GM18868 (cell line): ENCODE measurements at regions not wholly inside any gene's neighbourhood (a gene's known extent, or its start where the extent isn't known, plus 50 kb on each side); places are given as distances from the start of the nearest gene placed in this dataset.

Experiments
- ATAC-seq: cut with Tn5 transposase; IDR thresholded peaks from one replicate; pipeline ENCODE4 v1.9.1; 2021; ENCODE audit warnings: mild to moderate bottlenecking, moderate library complexity; ENCODE audit not compliant: unreplicated experiment

GRCh38 chr10:9759596-9759995 is 1258.1 kb upstream of the CELF2 start:
- no peak for ATAC-seq

- no peak for ATAC-seq
These were observed 1254.6 kb upstream of the CELF2 start for GRCh38 chr10:9762966-9763656.

- ATAC-seq = no peak
These were observed 1250.9 kb upstream of the CELF2 start for GRCh38 chr10:9766762-9767161.

- no peak for ATAC-seq
These were observed 1236.0 kb upstream of the CELF2 start for GRCh38 chr10:9781666-9782065.

GRCh38 chr10:9786101-9786500 is 1231.6 kb upstream of the CELF2 start:
- no peak for ATAC-seq

GRCh38 chr10:9786576-9786975 is 1231.1 kb upstream of the CELF2 start:
- ATAC-seq = no peak

- ATAC-seq = no peak
These were observed 1227.7 kb upstream of the CELF2 start for GRCh38 chr10:9789996-9790395.

- no peak for ATAC-seq
These were observed 1225.5 kb upstream of the CELF2 start for GRCh38 chr10:9792181-9792580.

- no peak for ATAC-seq
These were observed 1221.1 kb upstream of the CELF2 start for GRCh38 chr10:9796564-9796963.

GRCh38 chr10:9800011-9800410 is 1217.7 kb upstream of the CELF2 start:
- no peak for ATAC-seq

GRCh38 chr10:9800571-9800970 is 1217.1 kb upstream of the CELF2 start:
- ATAC-seq = no peak

- ATAC-seq = no peak
These were observed 1209.8 kb upstream of the CELF2 start for GRCh38 chr10:9807846-9808245.

- ATAC-seq = no peak
These were observed 1206.1 kb upstream of the CELF2 start for GRCh38 chr10:9811601-9812000.

- ATAC-seq = no peak
These were observed 1203.3 kb upstream of the CELF2 start for GRCh38 chr10:9814285-9814864.

- no peak for ATAC-seq
These were observed 1197.7 kb upstream of the CELF2 start for GRCh38 chr10:9819756-9820494.

- ATAC-seq = no peak
These were observed 1194.3 kb upstream of the CELF2 start for GRCh38 chr10:9823268-9823930.

- no peak for ATAC-seq
These were observed 1193.0 kb upstream of the CELF2 start for GRCh38 chr10:9824631-9825071.

GRCh38 chr10:9825491-9826018 is 1192.1 kb upstream of the CELF2 start:
- no peak for ATAC-seq

- ATAC-seq = no peak
These were observed 1189.6 kb upstream of the CELF2 start for GRCh38 chr10:9828110-9828509.

- ATAC-seq = no peak
These were observed 1183.7 kb upstream of the CELF2 start for GRCh38 chr10:9833942-9834341.

- no peak for ATAC-seq
These were observed 1183.2 kb upstream of the CELF2 start for GRCh38 chr10:9834434-9834833.
